ENCODE measurements at regions not wholly inside any gene's neighbourhood (a gene's known extent, or its start where the extent isn't known, plus 50 kb on each side); places are given as distances from the start of the nearest gene placed in this dataset.

DNA sequence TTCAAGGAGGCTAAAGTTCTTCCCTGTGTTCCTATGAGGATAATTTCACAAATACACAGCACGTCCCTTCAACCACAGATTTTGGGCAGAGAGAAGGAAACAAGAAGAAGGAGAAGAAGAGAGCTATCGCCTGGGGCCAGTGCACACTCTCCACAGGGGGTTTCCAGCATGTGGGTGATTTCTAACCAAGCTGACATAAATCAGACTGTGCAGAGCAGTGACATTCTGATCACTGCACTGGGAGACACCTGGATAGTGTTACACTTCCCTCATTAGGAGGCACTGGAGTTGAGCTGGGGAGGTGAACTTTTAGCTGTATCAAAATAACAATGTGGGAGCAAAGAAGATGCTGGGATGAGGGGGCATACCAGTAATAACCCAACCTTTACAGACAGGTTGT, 71.8 kb upstream of the CENPW start:
- Mint-ChIP-seq H3K27ac (no peak overlapping the region), H3K9me3 (no peaks in the 10 kb centered on the region), H3K4me1 (ENCODE audit: low read depth) (no peaks in the 10 kb centered on the region), H3K36me3 (ENCODE audit: low read depth) (no peaks in the 10 kb centered on the region), H3K27me3 (ENCODE audit: low read depth) (no peaks in the 10 kb centered on the region), H3K4me3 (no peak overlapping the region)
- CTCF ChIA-PET: interaction anchor here (0.5 kb wide), 1 partner anchor 1421 kb away, joined by 3 read pairs; no protein-coding TSS in a partner anchor
- DNase-seq: no peak
- intact Hi-C loops (cut with micrococcal nuclease): no loop called here

DNA sequence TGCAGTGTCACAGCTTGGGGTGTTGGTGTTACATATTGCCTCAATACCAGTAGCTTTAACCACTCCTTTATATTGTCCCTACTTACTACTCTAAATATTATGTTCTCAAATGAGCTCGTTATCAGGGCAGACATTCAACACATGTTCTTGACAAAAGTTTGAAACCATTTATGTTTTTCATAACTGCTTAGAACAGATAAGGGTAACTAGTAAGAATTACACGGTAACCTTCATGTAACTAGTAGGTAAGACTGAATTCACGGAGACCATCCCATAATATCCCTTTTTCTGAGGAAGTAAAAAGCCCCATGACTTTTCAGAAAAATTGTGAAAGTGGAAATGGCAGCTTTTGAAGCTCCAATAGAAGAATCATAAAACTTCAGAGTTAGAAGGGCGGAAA, 59.6 kb upstream of the CENPW start:
- peaks cover 2% of the 10 kb centered on the region for H3K27me3 Mint-ChIP-seq (ENCODE audit: low read depth)
- CTCF ChIA-PET: no interaction called here
- no peak for DNase-seq
- no peaks in the 10 kb centered on the region for H3K4me1 Mint-ChIP-seq (ENCODE audit: low read depth)
- H3K27ac Mint-ChIP-seq: no peak overlapping the region
- H3K4me3 Mint-ChIP-seq: no peak overlapping the region
- no peaks in the 10 kb centered on the region for H3K36me3 Mint-ChIP-seq (ENCODE audit: low read depth)
- intact Hi-C loops (cut with micrococcal nuclease): no loop called here
- no peaks in the 10 kb centered on the region for H3K9me3 Mint-ChIP-seq

DNA sequence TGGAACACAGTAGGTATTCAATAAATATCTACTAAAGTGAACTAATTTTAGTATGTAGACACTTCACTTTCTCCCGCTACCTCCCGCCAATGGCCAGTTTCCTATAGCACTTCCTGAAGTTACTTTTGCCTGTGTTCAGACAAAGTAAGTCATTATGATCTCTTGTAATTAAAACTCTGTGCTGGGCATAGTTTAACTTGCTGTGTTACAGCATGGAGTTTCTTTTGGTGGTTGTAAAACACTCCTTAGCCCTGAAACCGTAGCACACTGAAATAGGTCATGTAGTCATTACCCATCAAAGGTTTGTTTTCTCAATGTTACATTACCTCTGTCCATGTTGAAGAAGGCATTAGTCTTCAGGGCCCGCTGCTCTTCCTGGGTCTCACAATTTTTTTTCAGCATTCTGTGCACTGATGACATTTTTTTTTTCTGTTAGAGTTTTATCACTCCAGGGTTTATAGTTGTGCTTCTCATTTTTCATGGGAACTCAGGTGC, 54.0 kb upstream of the CENPW start:
- Mint-ChIP-seq H3K9me3 (no peaks in the 10 kb centered on the region), H3K27ac (no peak overlapping the region), H3K4me3 (no peak overlapping the region), H3K36me3 (ENCODE audit: low read depth) (no peaks in the 10 kb centered on the region), H3K27me3 (ENCODE audit: low read depth) (no peaks in the 10 kb centered on the region), H3K4me1 (ENCODE audit: low read depth) (no peaks in the 10 kb centered on the region)
- CTCF ChIA-PET: no interaction called here
- DNase-seq: no peak
- intact Hi-C loops (cut with micrococcal nuclease): no loop called here

All from activated naive CD4-positive, alpha-beta T cell treated with anti-CD3 and anti-CD28 coated beads for 36 hours (primary cell).